Fibroblast of lung (primary cell): ENCODE measurements at regions not wholly inside any gene's neighbourhood (a gene's known extent, or its start where the extent isn't known, plus 50 kb on each side); places are given as distances from the start of the nearest gene placed in this dataset.

Source experiments
- DNase-seq, 2 donors: peaks; one replicate each; pipeline versions ENCODE4 v3.0.0 to v3.0.0-alpha.2; 2010; ENCODE audit warnings: low read depth in 2 of 2
- H2AFZ ChIP-seq: 2 replicates; pipeline ENCODE4 v1.5.1; 2012; ENCODE audit warnings: low read length, control low read depth, inconsistent platforms
- H3K27ac ChIP-seq: 2 replicates; pipeline ENCODE4 v1.5.1; 2011; ENCODE audit warnings: low read length, control low read depth; ENCODE audit not compliant: insufficient read depth
- H3K27me3 ChIP-seq: 2 replicates; pipeline ENCODE4 v1.5.1; 2011; ENCODE audit warnings: mild to moderate bottlenecking, low read length; ENCODE audit not compliant: control insufficient read depth, insufficient read depth
- H3K36me3 ChIP-seq: 2 replicates; pipeline ENCODE4 v1.5.1; 2011; ENCODE audit warnings: low read length; ENCODE audit not compliant: control insufficient read depth, insufficient read depth
- H3K4me1 ChIP-seq: 2 replicates; pipeline ENCODE4 v1.5.1; 2011; ENCODE audit warnings: low read length; ENCODE audit not compliant: control insufficient read depth, insufficient read depth; ENCODE audit errors: extremely low read depth
- H3K4me2 ChIP-seq: 2 replicates; pipeline ENCODE4 v1.5.1; 2011; ENCODE audit warnings: low read length, control low read depth; ENCODE audit not compliant: insufficient read depth; ENCODE audit errors: extremely low read depth
- H3K4me3 ChIP-seq, 4 experiments: fragments of 200-600 bp in 1 of 4; sonication (generic) in 1 of 4; replicated peaks in 1 of 4; 2 replicates each; pipeline ENCODE4 v1.5.1; 2011 to 2016; ENCODE audit warnings: low read length in 4 of 4, low read depth in 3 of 4, mild to moderate bottlenecking in 3 of 4, control low read depth in 2 of 4, inconsistent platforms in 1 of 4, mixed read lengths in 1 of 4; ENCODE audit not compliant: insufficient read depth in 1 of 4; ENCODE audit errors: control extremely low read depth in 1 of 4
- H3K79me2 ChIP-seq: 2 replicates; pipeline ENCODE4 v1.5.1; 2012; ENCODE audit warnings: mild to moderate bottlenecking, low read length, inconsistent platforms; ENCODE audit not compliant: control insufficient read depth, insufficient read depth
- H3K9ac ChIP-seq: 2 replicates; pipeline ENCODE4 v1.5.1; 2011; ENCODE audit warnings: mild to moderate bottlenecking, low read length, control low read depth; ENCODE audit not compliant: insufficient read depth
- H3K9me3 ChIP-seq: 2 replicates; pipeline ENCODE4 v1.5.1; 2012; ENCODE audit warnings: low read depth, low read length; ENCODE audit not compliant: control insufficient read depth, insufficient read depth
- H4K20me1 ChIP-seq: 2 replicates; pipeline ENCODE4 v1.5.1; 2011; ENCODE audit warnings: low read length; ENCODE audit not compliant: control insufficient read depth, insufficient read depth; ENCODE audit errors: extremely low read depth
- EZH2 ChIP-seq: IDR thresholded peaks from 2 replicates; pipeline ENCODE4 v1.5.1; 2012; ENCODE audit warnings: low read length, control low read depth, mild to moderate bottlenecking; ENCODE audit errors: missing control alignments
- TF ChIP-seq, protein P1 (sequence below), 2 donors: IDR thresholded peaks in 1 of 2; conservative IDR thresholded peaks in 1 of 2; 1 replicate in 1 of 2; 2 replicates in 1 of 2; pipeline ENCODE4 v1.5.1; 2011 to 2012; ENCODE audit warnings: low read length in 2 of 2, control low read depth in 1 of 2, inconsistent platforms in 1 of 2, low read depth in 1 of 2, mild to moderate bottlenecking in 1 of 2

DNA sequence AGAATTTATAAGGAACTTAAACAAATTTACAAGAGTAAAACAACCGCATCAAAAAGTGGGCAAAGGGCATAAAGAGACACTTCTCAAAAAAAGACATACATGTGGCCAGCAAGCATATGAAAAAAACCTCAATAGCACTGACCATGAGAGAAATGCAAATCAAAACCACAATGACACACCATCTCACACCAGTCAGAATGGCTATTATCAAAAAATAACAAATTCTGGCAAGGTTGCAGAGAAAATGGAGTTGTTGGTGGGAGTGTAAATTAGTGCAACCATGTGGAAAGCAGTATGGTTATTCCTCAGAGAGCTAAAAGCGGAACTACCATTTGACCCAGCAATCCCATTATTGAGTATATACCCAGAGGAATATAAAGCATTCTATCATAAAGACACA, 866.8 kb upstream of the TENM4 start:
- TF ChIP-seq EZH2 = no peak
- TF ChIP-seq, protein P1, sequence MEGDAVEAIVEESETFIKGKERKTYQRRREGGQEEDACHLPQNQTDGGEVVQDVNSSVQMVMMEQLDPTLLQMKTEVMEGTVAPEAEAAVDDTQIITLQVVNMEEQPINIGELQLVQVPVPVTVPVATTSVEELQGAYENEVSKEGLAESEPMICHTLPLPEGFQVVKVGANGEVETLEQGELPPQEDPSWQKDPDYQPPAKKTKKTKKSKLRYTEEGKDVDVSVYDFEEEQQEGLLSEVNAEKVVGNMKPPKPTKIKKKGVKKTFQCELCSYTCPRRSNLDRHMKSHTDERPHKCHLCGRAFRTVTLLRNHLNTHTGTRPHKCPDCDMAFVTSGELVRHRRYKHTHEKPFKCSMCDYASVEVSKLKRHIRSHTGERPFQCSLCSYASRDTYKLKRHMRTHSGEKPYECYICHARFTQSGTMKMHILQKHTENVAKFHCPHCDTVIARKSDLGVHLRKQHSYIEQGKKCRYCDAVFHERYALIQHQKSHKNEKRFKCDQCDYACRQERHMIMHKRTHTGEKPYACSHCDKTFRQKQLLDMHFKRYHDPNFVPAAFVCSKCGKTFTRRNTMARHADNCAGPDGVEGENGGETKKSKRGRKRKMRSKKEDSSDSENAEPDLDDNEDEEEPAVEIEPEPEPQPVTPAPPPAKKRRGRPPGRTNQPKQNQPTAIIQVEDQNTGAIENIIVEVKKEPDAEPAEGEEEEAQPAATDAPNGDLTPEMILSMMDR (conservative IDR thresholded peaks at IDR 0.05 in 1 of 2, IDR thresholded peaks at IDR 0.05 in 1 of 2; ENCODE audit: low read depth in 1 of 2, low read length in 2 of 2) = no peak
- H2AFZ ChIP-seq = no peak overlapping the region
- no peaks in the 10 kb centered on the region for H3K36me3 ChIP-seq
- H3K4me2 ChIP-seq = no peak overlapping the region
- H3K4me3 ChIP-seq = no peak overlapping the region
- H3K27ac ChIP-seq = no peak overlapping the region
- no peaks in the 10 kb centered on the region for H3K79me2 ChIP-seq
- H3K27me3 ChIP-seq = no peaks in the 10 kb centered on the region
- peak in 1 of 2 donors; percentile 55 for DNase-seq
- no peak overlapping the region for H3K9ac ChIP-seq
- no peaks in the 10 kb centered on the region for H3K4me1 ChIP-seq
- no peaks in the 10 kb centered on the region for H4K20me1 ChIP-seq
- no peaks in the 10 kb centered on the region for H3K9me3 ChIP-seq

GRCh38 chr11:80297858-80298632, 857.2 kb upstream of the TENM4 start:
- Histone ChIP-seq H3K27ac (peak overlapping the region; percentile 53), H3K4me2 (no peak overlapping the region), H3K27me3 (no peaks in the 10 kb centered on the region), H3K79me2 (no peaks in the 10 kb centered on the region), H3K36me3 (no peaks in the 10 kb centered on the region), H3K9me3 (no peaks in the 10 kb centered on the region), H3K9ac (no peak overlapping the region), H3K4me1 (peaks cover 7% of the 10 kb centered on the region), H3K4me3 (no peak overlapping the region), H2AFZ (no peak overlapping the region), H4K20me1 (no peaks in the 10 kb centered on the region)
- TF ChIP-seq, protein P1 (conservative IDR thresholded peaks at IDR 0.05 in 1 of 2, IDR thresholded peaks at IDR 0.05 in 1 of 2; ENCODE audit: low read depth in 1 of 2, low read length in 2 of 2) = no peak
- TF ChIP-seq EZH2 = no peak
- DNase-seq = peak; percentile 77 to 90

- Histone ChIP-seq H3K27me3 (no peaks in the 10 kb centered on the region), H3K9me3 (no peaks in the 10 kb centered on the region), H3K4me3 (no peak overlapping the region), H3K4me1 (peaks cover 2% of the 10 kb centered on the region), H3K36me3 (no peaks in the 10 kb centered on the region), H3K79me2 (no peaks in the 10 kb centered on the region), H3K4me2 (no peak overlapping the region), H3K27ac (no peak overlapping the region), H2AFZ (no peak overlapping the region), H3K9ac (no peak overlapping the region), H4K20me1 (no peaks in the 10 kb centered on the region)
- no peak for TF ChIP-seq EZH2
- TF ChIP-seq, protein P1 (conservative IDR thresholded peaks at IDR 0.05 in 1 of 2, IDR thresholded peaks at IDR 0.05 in 1 of 2; ENCODE audit: low read depth in 1 of 2, low read length in 2 of 2) = no peak
- no peak for DNase-seq
Measured at GRCh38 chr11:80293293-80293692, 852.5 kb upstream of the TENM4 start.
